A549 (cell line): ENCODE measurements at regions not wholly inside any gene's neighbourhood (a gene's known extent, or its start where the extent isn't known, plus 50 kb on each side); places are given as distances from the start of the nearest gene placed in this dataset.

ENCODE experiments used
- CHD4 ChIP-seq: fragments of 200-600 bp; sonication (generic); IDR thresholded peaks from 2 replicates; pipeline ENCODE4 v1.6.1; 2016; ENCODE audit warnings: antibody characterized with exemption, mild to moderate bottlenecking, borderline replicate concordance
- CTCF ChIP-seq: fragments of >200 bp; sonication (Bioruptor Twin); formaldehyde crosslinking; IDR thresholded peaks from 3 replicates; pipeline ENCODE4 v1.5.1; 2016
- EHMT2 ChIP-seq: fragments of 200-600 bp; sonication (generic); IDR thresholded peaks from 2 replicates; pipeline ENCODE4 v1.6.1; 2016; ENCODE audit warnings: antibody characterized with exemption, low read depth, mild to moderate bottlenecking, moderate library complexity
- ESRRA ChIP-seq: fragments of 150-350 bp; IDR thresholded peaks from 2 replicates; pipeline ENCODE4 v1.6.1; 2014; ENCODE audit warnings: mild to moderate bottlenecking, low read length, borderline replicate concordance
- MAFK ChIP-seq: fragments of 450-650 bp; IDR thresholded peaks from 2 replicates; pipeline ENCODE4 v1.6.1; 2014; ENCODE audit not compliant: partially characterized antibody
- MAZ ChIP-seq: fragments of 150-350 bp; IDR thresholded peaks from 2 replicates; pipeline ENCODE4 v1.6.1; 2014; ENCODE audit warnings: antibody characterized with exemption, low read depth, low read length, borderline replicate concordance
- MYC ChIP-seq: IDR thresholded peaks from 2 replicates; pipeline ENCODE4 v1.6.1; 2012; ENCODE audit warnings: mild to moderate bottlenecking, inconsistent platforms, low read length, improper control_type of control experiment, borderline replicate concordance
- POLR2A ChIP-seq: IDR thresholded peaks from 2 replicates; pipeline ENCODE4 v1.6.1; 2012; ENCODE audit warnings: mild to moderate bottlenecking, low read length
- RAD21 ChIP-seq, 2 experiments: fragments of >200 bp in 1 of 2; sonication (Bioruptor Twin) in 1 of 2; formaldehyde crosslinking in 1 of 2; IDR thresholded peaks in 1 of 2; conservative IDR thresholded peaks in 1 of 2; 2 replicates in 1 of 2; 3 replicates in 1 of 2; pipeline ENCODE4 v1.6.1; 2012 to 2018; ENCODE audit warnings: inconsistent platforms in 1 of 2
- ZFP36 ChIP-seq: fragments of 450-650 bp; IDR thresholded peaks from 2 replicates; pipeline ENCODE4 v1.6.1; 2014; ENCODE audit warnings: borderline replicate concordance; ENCODE audit not compliant: partially characterized antibody
- TF ChIP-seq, protein P1 (sequence below): IDR thresholded peaks from 2 replicates; pipeline ENCODE4 v1.6.1; 2012
- TF ChIP-seq, protein P2 (sequence below): fragments of 450-650 bp; IDR thresholded peaks from 2 replicates; pipeline ENCODE4 v1.6.1; 2014; ENCODE audit warnings: antibody characterized with exemption

DNA sequence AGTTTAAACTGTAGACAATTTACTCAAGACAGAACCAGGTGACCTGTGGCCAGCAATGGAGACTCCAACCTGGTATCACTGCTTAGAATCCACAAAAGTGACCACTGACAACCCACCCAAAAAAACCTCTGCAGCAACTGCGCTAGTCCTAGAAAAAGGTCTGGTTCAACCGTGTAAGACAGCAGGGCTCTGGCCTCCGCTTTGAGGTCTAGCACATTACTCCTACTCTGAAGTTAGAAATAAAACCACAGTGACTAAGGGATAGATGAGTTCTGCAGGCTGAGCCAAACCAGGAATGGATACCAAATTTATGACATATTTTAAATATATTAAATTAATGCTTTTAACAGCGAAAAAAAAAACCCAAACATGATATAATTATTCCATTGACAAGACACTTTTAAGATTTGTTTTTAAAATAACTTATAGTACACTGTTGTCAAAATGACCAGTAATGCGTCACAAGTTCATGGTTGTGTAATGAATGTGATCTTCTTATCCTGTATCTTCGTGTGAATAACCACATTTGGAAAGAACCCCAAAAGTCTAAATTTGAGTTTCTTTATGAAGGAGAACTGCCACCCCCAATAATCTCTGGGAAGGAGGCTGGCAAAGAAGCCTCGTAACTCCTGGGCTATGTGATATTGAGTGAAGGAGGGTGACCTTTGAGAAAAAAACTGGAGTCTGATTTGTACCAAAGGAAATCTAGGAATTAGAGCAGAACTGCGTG is 101.9 kb upstream of the SLC44A1 start:
- TF ChIP-seq MAFK (no peak), CTCF (no peak), ZFP36 (no peak), EHMT2 (no peak), ESRRA (no peak), CHD4 (no peak), RAD21 (conservative IDR thresholded peaks at IDR 0.05 in 1 of 2, IDR thresholded peaks at IDR 0.05 in 1 of 2) (no peak), MYC (no peak), POLR2A (no peak), MAZ (no peak)
- TF ChIP-seq, protein P1, sequence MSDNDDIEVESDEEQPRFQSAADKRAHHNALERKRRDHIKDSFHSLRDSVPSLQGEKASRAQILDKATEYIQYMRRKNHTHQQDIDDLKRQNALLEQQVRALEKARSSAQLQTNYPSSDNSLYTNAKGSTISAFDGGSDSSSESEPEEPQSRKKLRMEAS, result no peak
- TF ChIP-seq, protein P2, sequence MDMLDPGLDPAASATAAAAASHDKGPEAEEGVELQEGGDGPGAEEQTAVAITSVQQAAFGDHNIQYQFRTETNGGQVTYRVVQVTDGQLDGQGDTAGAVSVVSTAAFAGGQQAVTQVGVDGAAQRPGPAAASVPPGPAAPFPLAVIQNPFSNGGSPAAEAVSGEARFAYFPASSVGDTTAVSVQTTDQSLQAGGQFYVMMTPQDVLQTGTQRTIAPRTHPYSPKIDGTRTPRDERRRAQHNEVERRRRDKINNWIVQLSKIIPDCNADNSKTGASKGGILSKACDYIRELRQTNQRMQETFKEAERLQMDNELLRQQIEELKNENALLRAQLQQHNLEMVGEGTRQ, result no peak
